Activated T-cell treated with anti-CD3 and anti-CD28 coated beads, Interleukin-2, amount 50 U/mL, for 48 hours (primary cell): ENCODE measurements at regions not wholly inside any gene's neighbourhood (a gene's known extent, or its start where the extent isn't known, plus 50 kb on each side); places are given as distances from the start of the nearest gene placed in this dataset.
"Not testable (repeated sequence)": the region's sequence is repeated elsewhere in the genome, so short reads cannot be mapped to it uniquely, and the experiment has no call there.

Experiments used
- DNase-seq, 2 experiments: peaks; one replicate each; pipeline ENCODE4 v3.0.0-alpha.2; 2020

- not testable (repeated sequence) for DNase-seq
Observed at GRCh38 chr5:87212183-87212582, 55.5 kb upstream of the RASA1 start.

GRCh38 chr5:87217480-87217879, 50.2 kb upstream of the RASA1 start:
- not testable (repeated sequence) for DNase-seq
